Renal cortex interstitium (tissue), 11 donors: ENCODE measurements at regions not wholly inside any gene's neighbourhood (a gene's known extent, or its start where the extent isn't known, plus 50 kb on each side); places are given as distances from the start of the nearest gene placed in this dataset.
"Not testable (repeated sequence)": the region's sequence is repeated elsewhere in the genome, so short reads cannot be mapped to it uniquely, and the experiment has no call there.

ENCODE experiments used
- DNase-seq, 11 donors: peaks; one replicate each; pipeline ENCODE4 v3.0.0-alpha.2; 2013; ENCODE audit warnings: low read depth in 9 of 11, low spot score in 4 of 11; ENCODE audit errors: extremely low read depth in 1 of 11

DNA sequence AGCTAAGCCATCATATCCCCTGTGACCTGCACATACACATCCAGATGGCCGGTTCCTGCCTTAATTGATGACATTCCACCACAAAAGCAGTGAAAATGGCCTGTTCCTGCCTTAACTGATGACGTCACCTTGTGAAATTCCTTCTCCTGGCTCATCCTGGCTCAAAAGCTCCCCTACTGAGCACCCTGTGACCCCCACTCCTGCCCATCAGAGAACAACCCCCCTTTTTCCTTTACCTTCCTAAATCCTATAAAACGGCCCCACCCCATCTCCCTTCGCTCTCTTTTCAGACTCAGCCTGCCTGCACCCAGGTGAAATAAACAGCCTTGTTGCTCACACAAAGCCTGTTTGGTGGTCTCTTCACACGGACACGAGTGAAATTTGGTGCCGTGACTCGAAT lies 543.8 kb upstream of the HTR2C start:
- DNase-seq, result not testable (repeated sequence)

DNA sequence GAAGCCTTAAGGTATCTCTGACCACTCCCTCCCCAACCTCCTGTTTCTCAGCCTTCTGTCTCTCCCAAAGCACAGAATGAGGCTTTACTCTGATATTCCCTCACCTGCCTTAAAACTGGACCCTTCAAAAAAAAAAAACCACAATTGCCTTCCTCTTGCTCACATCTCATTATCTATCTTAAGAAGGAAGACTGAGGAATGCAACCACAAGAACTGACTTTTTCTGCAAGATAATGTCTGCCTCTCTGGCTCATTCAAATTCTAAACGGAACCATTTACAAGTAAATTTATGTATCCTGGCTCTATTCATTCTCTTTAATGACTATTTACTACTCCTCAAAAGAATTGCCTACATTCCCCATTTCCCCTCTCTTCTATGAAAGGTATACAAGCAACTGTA lies 545.5 kb upstream of the HTR2C start:
- DNase-seq, result no peak

DNA sequence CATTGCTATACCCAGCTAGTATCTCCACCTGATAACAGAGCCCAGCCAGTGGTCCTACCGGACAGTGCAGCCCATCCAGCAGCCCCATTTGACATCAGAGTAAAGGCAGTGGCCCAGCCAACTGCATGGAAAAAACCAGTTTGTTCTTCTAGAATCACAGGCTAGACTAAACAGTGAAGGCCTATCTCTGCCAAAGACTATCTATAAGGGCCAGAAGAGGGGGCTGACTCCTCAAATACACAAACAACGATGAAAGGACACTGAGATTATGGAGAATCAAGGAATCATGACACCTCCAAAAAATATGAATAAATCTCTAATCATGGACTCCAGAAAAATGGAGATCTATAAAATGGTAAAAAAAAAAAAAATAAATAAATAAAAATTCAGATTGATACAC lies 546.4 kb upstream of the HTR2C start:
- no peak for DNase-seq

DNA sequence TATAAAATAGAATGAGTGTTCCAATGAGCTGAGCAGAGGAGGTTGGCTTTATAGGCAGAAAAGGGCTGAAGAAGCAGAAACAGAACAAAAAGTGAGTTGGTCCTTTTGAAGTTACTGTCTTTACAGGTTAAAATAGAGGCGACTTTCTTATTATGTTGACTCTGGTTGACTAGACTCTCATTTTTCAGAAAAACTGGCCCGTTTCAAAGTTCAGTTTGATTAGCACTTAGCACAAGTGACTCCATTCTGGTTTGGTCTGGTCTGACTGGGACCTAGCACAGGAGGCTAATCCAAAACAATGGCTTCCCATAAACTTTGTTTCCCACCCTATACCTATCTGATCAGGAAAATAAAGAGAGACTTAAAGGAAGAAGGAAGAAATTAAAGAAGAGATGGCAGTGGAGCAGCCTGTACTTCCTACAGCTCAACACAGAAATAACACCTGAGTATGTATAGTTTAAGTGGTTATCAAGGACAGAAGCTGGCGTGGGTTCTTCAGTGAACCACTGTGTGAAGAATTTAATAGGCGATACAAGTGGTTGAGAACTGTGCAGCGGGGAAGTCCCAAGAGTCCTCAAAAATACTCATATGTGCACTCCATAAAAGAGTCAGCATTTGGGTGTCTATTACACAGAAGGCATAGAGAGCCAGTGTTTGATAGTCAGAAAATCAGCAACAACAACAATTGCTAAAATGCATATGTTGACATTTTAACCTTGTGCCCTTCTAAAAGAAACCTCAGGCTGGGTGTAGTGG lies 554.8 kb upstream of the HTR2C start:
- DNase-seq, result no peak

DNA sequence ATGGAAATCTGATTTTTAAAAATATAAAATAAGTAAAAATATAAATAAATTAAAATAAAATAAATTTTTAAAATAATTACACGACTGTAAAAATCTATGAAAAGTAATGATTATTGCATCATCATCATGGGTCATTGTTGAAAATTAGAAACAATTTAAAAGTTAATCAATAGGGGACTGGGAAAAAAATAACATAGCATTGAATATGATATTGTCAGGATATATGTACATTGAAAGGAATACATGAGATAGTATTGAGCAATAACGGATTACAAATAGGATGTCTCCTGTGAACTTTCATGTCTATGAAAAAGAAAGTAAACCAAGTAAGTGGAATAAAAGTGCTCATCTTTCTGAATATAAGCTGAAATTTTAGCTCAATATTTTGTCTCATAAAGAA lies 566.8 kb upstream of the HTR2C start:
- DNase-seq, result no peak

DNA sequence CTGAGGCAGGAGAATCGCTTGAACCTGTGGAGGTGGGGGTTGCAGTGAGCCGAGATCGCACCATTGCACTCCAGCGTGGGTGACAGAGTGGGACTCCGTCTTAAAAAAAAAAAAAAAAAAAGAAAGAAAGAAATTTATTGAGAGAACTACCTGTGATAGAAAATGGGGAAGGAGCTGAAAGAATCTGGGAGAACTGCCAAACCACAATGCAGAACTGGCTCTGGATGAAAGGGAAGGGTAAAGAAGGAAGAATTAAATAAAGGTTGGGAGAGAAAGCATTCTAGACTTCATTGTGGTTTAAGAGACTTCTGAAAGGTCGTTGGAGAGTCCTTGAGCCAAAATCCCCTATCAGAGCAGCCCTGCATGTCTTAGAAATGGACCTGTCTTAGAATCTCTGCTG lies 567.9 kb upstream of the HTR2C start:
- DNase-seq, result no peak

DNA sequence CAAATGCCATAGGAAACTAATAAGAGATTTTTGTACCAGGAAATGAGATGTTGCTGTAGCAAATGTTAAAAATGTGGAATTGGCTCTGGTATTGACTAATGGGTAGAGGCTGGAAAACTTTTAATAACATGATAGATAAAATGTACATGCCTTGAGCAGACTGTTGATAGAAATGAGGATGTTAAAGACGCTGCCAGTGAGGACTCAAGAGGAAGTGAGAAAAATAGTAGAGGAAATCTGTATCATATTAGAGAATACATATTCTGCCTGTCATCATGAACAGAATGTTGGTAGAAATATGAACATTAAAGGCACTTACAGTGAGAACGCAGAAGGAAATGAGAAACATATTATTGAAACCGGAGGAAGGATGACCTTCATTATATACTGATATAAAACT lies 577.2 kb upstream of the HTR2C start:
- DNase-seq, result no peak

DNA sequence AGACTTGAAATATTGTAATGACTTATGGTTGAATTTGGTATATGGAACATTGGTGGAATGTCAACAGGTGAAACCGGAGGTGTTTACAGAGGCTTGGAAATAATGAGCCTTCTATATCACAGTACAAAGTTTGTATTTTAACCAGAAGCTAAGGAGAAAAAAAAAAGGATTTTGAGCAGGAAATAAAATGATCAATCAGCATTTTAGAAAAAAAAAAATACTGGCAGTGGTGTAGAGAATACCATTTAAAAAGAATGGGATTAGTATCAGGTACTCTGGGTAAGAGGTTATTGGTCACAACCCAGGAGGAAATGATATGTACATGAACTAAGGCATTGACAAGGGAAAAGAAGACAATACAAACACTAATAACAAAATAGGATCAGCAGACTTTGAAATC lies 587.1 kb upstream of the HTR2C start:
- DNase-seq, result no peak

DNA sequence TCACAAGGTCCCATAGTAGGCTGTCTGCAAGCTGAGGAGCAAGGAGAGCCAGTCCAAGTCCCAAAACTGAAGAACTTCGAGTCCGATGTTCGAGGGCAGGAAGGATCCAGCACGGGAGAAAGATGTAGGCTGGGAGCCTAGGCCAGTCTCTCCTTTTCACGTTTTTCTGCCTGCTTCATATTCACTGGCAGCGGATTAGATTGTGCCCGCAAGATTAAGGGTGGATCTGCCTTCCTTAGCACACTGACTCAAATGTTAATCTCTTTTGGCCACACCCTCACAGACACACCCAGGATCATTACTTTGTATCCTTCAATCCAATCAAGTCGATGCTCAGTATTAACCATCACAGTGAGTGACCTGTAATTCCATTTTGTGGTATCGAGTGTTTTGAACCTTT lies 592.2 kb upstream of the HTR2C start:
- not testable (repeated sequence) for DNase-seq

DNA sequence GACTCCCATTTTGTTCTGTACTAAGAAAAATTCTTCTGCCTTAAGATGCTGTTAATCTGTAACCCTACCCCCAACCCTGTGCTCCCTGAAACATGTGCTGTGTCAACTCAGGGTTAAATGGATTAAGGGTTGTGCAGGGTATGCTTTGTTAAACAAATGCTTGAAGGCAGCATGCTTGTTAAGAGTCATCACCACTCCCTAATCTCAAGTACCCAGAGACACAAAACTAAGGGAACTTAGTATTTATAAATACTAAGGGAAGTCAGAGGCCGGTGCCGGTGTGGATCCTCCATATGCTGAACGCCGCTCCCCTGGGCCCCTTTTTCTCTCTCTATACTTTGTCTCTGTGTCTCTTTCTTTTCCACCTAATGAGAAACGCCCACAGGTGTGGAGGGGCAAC lies 593.2 kb upstream of the HTR2C start:
- DNase-seq, result not testable (repeated sequence)

DNA sequence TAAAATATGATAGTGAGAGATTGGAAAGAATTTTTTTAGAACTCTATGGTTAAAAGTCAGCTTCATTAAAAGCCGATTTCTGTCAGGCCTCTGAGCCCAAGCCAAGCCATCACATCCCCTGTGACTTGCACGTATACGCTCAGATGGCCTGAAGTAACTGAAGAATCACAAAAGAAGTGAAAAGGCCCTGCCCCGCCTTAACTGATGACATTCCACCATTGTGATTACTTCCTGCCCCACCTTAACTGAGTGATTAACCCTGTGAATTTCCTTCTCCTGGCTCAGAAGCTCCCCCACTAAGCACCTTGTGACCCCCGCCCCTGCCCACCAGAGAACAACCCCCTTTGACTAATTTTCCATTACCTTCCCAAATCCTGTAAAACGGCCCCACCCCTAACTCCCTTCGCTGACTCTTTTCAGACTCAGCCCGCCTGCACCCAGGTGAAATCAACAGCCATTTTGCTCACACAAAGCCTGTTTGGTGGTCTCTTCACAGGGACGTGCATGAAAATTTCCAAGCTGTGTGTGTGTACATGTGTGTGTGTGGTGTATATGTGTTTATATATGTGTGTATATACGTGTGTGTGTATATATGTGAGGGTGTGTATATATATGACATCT lies 595.5 kb upstream of the HTR2C start:
- not testable (repeated sequence) for DNase-seq

DNA sequence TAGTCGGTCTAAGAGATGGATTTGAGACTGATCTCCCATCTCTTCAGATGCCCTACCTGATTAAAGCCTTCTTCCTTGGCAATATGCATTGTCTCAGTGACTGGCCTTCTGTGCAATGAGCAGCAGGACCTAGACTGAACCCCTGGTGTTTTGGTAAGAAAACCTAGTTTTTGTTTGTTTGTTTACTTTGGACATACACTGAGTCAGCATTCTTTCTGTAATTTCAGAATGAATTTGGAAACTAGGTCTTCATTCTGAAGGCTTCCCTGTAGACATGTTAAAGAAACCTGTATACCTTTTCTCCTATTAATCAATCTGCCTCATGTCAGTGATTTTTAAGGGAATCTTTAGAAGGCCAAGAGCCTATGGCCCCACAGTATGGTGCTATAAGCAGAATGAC lies 597.5 kb upstream of the HTR2C start:
- no peak for DNase-seq

DNA sequence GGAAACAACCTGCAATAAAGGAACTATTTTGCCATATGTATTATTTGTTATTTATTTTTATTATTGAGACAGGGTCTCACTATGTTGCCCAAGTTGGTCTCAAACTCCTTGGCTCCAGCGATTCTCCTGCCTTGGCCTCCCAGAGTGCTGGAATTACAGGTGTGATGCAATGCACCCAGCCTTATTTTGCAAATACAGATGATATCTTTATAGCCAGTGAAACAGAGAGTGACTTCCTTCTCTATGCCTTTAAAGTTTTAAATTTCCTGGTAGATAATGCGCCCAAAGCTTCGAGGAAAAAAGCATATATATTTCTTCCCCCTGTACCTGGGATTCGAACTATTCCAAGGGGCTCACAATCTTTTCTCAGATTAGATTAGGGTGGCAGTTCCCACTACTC lies 601.1 kb upstream of the HTR2C start:
- DNase-seq, result no peak

DNA sequence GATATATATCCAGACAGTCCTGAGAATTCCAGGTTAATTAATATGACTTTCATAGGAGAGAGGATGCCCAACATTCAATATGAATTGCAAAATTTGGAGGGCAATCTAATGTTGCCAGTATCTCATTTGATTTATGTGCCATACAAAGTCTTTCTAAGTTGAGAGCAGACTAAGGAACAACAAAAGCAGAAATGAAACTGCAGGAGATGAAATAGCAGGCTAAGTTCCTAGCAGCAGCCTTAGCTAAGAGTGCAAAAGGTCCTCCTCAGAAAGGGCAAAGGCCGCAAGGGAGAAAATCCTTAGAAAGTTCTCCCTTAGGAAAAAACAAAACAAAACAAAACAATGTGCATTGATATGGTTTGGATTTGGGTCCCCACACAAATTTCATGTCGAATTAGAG lies 602.9 kb upstream of the HTR2C start:
- no peak for DNase-seq

DNA sequence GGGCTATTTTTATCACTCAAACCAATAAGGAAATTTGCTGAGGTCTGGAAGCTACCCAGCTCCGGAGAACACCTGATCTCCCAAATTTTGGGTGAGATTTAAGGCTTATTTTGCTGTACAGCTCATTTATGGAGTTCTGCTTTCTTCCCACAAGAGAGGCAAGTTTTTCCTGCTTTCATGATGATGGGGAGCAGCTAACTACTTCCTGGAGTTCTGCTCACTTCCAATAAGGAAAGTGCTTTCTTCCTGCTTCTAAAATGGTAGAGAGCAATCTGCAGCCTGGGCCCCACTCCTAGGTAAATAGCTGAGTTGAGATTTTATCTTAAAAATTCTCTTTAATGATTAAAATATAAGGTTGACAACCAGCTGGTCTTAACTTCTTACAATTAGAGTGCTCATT lies 606.0 kb upstream of the HTR2C start:
- no peak for DNase-seq

DNA sequence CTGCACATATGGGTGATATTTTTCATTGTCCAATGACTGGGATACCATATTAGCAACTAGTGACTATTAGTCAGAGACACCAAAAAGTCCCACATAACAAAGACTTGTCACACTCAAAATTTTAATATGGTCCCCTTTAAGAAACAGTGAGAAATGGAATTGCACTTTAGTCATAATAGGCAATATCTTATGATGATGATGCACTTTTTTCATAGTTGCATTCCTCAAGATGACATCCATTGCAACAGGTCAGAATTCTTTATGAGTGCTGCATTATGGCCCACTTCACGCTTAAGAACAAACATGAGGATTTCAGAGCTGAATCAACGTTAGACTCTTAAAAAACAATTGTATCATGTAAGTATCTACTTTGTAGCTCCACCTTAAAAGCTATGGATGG lies 608.4 kb upstream of the HTR2C start:
- no peak for DNase-seq

DNA sequence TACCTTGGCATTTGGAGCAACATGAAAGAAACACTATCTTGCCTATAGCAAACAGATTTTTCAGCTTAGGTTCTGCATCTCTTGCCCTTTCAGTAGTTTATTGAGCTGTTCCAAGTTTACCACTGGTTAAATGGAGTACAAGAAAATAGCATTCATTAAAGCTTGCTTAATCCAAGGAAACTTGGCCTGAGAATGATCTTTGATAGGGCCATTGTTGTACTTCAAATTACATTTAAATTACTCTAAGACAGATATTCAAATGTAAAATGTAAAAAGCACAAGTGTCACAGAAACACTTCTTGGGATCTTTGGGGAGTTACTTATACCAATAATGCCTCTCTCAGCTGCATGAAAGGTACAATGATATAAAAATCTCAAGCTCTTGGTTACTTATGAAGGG lies 609.0 kb upstream of the HTR2C start:
- no peak for DNase-seq

DNA sequence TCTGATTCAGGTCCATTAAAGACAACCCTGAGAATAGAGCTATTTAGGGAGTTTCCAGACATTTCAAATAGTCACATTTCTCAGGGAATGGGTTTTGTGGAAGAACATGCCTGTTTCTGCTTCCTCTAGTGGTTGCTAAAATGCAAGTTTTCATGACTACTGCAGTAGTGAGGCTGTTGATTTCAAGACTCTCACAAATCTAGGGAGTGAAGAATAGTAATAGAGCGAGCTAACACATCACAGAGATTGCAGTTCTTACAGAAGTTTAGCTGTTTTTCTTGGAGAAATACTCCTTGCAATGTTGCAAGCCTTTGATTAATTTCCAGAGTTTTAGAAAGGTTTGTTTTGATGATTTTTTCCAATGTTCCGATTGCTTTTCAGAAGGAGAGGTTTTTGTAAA lies 610.2 kb upstream of the HTR2C start:
- DNase-seq, result no peak

DNA sequence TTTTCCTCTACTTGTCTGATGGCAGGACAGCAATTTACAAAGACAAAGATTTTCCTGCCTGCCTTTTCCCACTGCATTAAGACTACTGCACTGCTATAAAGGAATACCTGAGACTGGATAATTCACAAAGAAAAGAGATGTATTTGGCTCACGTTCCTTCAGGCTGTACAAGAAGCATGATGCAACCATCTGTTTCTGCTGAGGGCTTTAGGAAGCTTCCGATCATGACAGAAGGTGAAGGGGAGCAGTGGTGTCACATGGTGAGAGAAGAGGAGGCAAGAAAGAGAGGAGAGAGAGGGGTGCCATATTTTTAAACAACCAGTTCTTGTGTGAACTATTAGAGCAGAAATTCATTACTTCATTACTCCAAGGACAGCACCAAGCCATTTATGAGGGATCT lies 617.1 kb upstream of the HTR2C start:
- DNase-seq, result no peak

DNA sequence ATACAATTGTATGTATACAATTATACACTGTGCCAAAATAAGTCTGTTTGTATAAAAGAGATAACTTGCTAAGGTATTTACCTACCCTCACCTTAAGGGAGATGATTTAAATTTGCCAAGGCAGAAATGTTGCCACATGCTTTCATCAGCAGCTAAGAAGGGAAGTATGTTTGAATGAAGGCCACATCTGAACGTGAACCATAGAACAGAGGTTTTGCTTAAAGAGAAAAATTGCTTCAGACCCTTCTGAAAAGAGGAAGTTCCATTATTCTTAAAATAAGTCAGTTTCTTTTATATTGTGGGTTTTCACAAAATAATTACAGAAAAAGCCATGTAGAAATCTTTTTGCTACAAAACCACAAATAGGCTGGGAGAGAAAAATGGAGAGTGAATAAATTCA lies 621.5 kb upstream of the HTR2C start:
- DNase-seq, result no peak

DNA sequence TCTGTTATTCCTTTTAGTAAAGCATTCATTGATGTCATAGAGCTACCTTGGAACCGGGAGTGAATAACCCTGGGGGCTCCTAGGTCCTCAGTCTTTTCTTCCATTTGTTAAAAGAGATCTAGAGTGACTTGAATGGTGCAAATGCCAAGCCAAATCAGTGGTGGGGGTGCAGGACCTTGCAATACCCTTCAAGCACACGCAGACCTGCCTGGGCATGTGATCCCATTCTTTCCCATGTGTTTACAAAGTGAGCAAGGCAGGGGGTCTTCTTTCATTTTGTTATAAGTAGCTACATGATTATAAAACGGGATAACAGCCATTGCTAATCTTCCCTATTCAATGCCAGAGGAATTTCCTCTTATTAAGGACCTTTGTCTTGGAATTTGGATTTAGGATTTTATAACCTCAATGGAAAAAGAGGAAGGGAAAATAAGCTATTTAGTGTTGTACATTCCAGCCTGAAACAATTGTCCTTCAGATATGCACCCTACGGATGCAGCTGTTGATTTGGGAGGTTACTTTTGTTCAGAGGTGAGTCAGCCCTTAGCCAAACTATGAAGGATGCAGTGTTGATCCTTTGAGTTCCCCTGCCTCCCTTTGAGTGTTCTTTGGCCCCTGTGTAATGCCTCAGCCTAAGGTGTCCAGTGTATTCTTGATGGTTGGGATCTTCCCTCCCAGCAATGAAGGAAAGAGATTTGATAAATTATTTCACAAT lies 623.8 kb upstream of the HTR2C start:
- no peak for DNase-seq
